ENCODE measurements at regions not wholly inside any gene's neighbourhood (a gene's known extent, or its start where the extent isn't known, plus 50 kb on each side); places are given as distances from the start of the nearest gene placed in this dataset.

DNA sequence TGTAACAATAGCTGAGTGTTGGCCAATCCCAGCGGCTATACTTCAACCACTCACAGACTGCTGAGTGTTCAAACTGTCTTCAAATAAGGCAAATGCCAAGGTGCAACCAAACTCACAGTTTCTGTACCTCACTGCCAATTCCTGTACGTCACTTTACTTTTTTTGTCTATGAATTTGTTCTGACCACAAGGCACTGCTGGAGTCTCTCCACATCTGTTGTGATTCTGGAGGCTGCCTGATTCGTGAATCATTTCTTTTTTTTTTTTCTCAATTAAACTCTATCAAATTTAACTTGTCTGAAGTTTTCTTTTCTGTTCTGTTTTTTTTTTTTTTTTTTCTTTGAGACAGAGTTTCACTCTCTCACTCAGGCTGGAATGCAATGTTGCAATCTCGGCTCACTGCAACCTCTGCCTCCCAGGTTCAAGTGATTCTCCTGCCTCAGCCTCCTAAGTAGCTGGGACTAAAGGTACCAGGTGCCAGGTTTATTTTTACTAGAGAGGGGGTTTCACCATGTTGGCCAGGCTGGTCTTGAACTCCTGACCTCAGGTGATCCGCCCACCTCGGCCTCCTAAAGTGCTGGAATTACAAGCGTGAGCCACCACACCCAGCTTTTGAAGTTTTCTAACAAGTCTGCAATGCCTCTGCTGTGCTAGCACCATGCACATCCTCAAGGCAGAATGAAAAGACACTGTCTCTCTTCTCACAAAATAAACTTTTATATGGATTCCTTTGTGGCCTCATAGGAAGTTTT, 401.7 kb downstream of the IRS2 start (continued):
- TF ChIP-seq, protein P1, sequence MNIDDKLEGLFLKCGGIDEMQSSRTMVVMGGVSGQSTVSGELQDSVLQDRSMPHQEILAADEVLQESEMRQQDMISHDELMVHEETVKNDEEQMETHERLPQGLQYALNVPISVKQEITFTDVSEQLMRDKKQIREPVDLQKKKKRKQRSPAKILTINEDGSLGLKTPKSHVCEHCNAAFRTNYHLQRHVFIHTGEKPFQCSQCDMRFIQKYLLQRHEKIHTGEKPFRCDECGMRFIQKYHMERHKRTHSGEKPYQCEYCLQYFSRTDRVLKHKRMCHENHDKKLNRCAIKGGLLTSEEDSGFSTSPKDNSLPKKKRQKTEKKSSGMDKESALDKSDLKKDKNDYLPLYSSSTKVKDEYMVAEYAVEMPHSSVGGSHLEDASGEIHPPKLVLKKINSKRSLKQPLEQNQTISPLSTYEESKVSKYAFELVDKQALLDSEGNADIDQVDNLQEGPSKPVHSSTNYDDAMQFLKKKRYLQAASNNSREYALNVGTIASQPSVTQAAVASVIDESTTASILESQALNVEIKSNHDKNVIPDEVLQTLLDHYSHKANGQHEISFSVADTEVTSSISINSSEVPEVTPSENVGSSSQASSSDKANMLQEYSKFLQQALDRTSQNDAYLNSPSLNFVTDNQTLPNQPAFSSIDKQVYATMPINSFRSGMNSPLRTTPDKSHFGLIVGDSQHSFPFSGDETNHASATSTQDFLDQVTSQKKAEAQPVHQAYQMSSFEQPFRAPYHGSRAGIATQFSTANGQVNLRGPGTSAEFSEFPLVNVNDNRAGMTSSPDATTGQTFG (tag by site-specific recombination; IDR thresholded peaks at IDR 0.05; ENCODE audit: borderline replicate concordance) = no peak

DNA sequence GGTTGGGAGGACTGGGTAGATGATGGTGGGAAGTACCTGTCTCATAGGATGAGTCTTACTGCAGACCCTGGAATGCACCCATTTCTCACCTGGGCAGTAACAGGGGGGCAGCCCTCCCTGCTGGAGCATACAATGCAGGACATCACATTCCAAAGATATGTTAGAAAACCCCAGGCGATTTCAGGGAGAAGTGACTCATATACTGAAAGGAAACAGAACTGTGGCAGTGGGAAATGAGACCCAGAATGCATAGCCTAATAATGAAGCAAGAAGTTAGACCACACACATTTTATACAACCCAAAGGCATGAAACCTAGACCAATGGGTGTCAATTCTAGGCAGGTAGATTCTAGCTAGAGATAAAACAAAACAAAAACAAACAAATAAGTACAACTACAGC, 402.7 kb downstream of the IRS2 start:
- Histone ChIP-seq H3K4me1 (ENCODE audit: control insufficient read depth, insufficient read depth, low read length) (no peaks in the 10 kb centered on the region), H3K4me3 (ENCODE audit: low read depth, low read length) (no peak overlapping the region), H3K9me3 (ENCODE audit: control insufficient read depth, insufficient read depth, low read depth, low read length) (no peaks in the 10 kb centered on the region), H3K27ac (ENCODE audit: extremely low read depth, low read depth, low read length) (no peak overlapping the region), H3K36me3 (ENCODE audit: control insufficient read depth in 2 of 2, insufficient read depth in 1 of 2, low read length in 2 of 2) (no peaks in the 10 kb centered on the region)
- TF ChIP-seq ZNF280C (tag by site-specific recombination; IDR thresholded peaks at IDR 0.05) = no peak
- TF ChIP-seq ZNF660 (tag by site-specific recombination; IDR thresholded peaks at IDR 0.05) = no peak
- no peak for TF ChIP-seq ZNF426 (tag by site-specific recombination; IDR thresholded peaks at IDR 0.05)
- POLR2A ChIA-PET = no interaction called here
- CTCF ChIA-PET = no interaction called here

GRCh38 chr13:109381546-109382180, 404.7 kb downstream of the IRS2 start:
- no peak overlapping the region for H3K4me3 ChIP-seq (ENCODE audit: low read depth, low read length)
- POLR2A ChIA-PET = no interaction called here
- H3K9me3 ChIP-seq (ENCODE audit: control insufficient read depth, insufficient read depth, low read depth, low read length) = no peaks in the 10 kb centered on the region
- CTCF ChIA-PET = no interaction called here
- TF ChIP-seq ZNF530 (tag by site-specific recombination; IDR thresholded peaks at IDR 0.05; ENCODE audit: low read depth) = no peak
- H3K4me1 ChIP-seq (ENCODE audit: control insufficient read depth, insufficient read depth, low read length) = no peaks in the 10 kb centered on the region
- no peak overlapping the region for H3K27ac ChIP-seq (ENCODE audit: extremely low read depth, low read depth, low read length)
- H3K36me3 ChIP-seq (ENCODE audit: control insufficient read depth in 2 of 2, insufficient read depth in 1 of 2, low read length in 2 of 2) = no peaks in the 10 kb centered on the region

DNA sequence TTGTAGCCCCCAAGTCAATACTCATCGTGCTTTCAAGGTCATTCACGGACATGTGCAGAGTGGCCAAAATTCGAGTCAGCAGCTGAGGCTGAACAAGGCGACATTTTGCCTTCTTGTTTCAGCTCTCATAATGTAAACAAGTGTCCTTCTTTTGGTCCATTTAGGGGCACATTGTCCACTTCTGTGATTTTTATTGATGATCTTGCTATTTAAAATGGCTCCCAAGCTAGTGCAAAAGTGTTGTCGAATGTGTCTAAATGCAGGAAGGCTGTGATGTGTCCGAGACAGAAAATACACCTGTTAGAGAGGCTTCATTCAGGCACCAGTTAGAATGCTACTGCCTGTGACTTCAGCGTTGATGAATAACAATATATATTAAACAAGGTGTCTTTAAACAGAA, 405.9 kb downstream of the IRS2 start:
- H3K4me1 ChIP-seq (ENCODE audit: control insufficient read depth, insufficient read depth, low read length) = no peaks in the 10 kb centered on the region
- TF ChIP-seq ZNF677 (tag by site-specific recombination; IDR thresholded peaks at IDR 0.05) = no peak
- TF ChIP-seq ZBTB20 (tag by site-specific recombination; IDR thresholded peaks at IDR 0.05) = no peak
- POLR2A ChIA-PET = no interaction called here
- CTCF ChIA-PET = no interaction called here
- no peak overlapping the region for H3K27ac ChIP-seq (ENCODE audit: extremely low read depth, low read depth, low read length)
- H3K36me3 ChIP-seq (ENCODE audit: control insufficient read depth in 2 of 2, insufficient read depth in 1 of 2, low read length in 2 of 2) = no peaks in the 10 kb centered on the region
- no peaks in the 10 kb centered on the region for H3K9me3 ChIP-seq (ENCODE audit: control insufficient read depth, insufficient read depth, low read depth, low read length)
- H3K4me3 ChIP-seq (ENCODE audit: low read depth, low read length) = no peak overlapping the region

- Histone ChIP-seq H3K4me3 (ENCODE audit: low read depth, low read length) (no peak overlapping the region), H3K36me3 (ENCODE audit: control insufficient read depth in 2 of 2, insufficient read depth in 1 of 2, low read length in 2 of 2) (no peaks in the 10 kb centered on the region), H3K4me1 (ENCODE audit: control insufficient read depth, insufficient read depth, low read length) (no peaks in the 10 kb centered on the region), H3K27ac (ENCODE audit: extremely low read depth, low read depth, low read length) (no peak overlapping the region), H3K9me3 (ENCODE audit: control insufficient read depth, insufficient read depth, low read depth, low read length) (no peaks in the 10 kb centered on the region)
- CTCF ChIA-PET = no interaction called here
- TF ChIP-seq ZNF658 (tag by site-specific recombination; IDR thresholded peaks at IDR 0.05) = no peak
- POLR2A ChIA-PET = no interaction called here
Observed at GRCh38 chr13:109379930-109380329, 406.5 kb downstream of the IRS2 start.
